Activated naive CD4-positive, alpha-beta T cell treated with anti-CD3 and anti-CD28 coated beads, Interleukin-2, amount 50 U/mL, for 72 hours (primary cell): ENCODE measurements at regions not wholly inside any gene's neighbourhood (a gene's known extent, or its start where the extent isn't known, plus 50 kb on each side); places are given as distances from the start of the nearest gene placed in this dataset.

Experiments used
- ATAC-seq, 2 donors: fragments of 150-1000 bp; cut with Tn5 transposase; 2 replicates each; pipeline ENCODE4 v1.10.0; 2021; ENCODE audit warnings: mild to moderate bottlenecking in 2 of 2, moderate library complexity in 2 of 2
- DNase-seq, 2 donors: peaks; one replicate each; pipeline ENCODE4 v3.0.0; 2021 to 2022; ENCODE audit warnings: low spot score in 2 of 2
- H3K27ac Mint-ChIP-seq, 2 donors: one replicate each; pipeline ENCODE4 v1.8.0; 2022; ENCODE audit warnings: mild to moderate bottlenecking in 2 of 2, mixed read lengths in 2 of 2
- H3K36me3 Mint-ChIP-seq, 2 donors: one replicate each; pipeline ENCODE4 v1.8.0; 2022; ENCODE audit warnings: mixed read lengths in 2 of 2
- H3K9me3 Mint-ChIP-seq, 2 donors: one replicate each; pipeline ENCODE4 v1.8.0; 2022; ENCODE audit warnings: mixed read lengths in 2 of 2

DNA sequence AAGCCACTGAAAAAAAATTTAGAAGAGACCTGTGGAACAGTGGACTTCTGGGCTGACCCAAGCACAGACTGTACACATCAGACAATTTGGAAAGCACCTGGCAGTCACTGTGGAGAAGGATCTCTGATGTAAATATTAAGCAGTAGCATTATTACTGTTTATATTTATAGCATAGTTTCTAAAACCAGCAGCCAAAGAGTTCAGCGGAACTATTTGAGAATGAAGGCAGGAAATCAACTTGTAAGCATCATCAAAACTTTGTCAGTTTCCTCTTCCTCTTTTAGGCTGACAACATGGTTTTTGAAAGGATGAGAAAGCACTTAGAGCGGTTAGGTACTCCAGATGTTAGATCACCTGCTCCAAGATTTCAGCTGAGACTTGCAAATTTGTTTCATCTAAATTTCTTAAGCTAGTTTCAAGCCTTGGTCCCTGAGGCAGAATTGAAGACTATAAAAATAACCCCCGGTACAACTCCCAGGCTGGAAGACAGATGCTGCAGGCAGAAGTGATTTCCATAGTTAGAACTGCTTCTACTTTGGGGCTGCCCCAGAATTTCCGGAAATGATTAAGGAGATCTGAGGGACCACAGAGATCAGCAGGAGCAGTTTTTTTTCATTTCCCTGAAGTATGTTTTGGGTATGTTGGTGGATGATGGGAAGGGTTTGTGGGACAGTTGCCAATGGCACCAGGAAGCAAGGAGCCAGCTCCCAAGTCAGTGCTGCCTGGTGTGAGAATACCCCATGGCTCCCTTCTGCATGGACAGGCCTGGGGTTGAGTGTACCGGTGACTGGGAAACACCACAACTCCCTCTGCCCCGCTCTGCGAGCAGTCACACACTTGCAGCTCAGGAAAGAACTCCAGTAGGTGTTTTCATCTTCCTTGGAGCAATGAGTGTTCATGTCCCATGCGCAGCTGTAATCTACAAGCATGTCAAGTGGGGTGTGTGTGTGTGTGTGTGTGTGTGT is 354.5 kb downstream of the NUAK1 start:
- DNase-seq, result no peak
- Mint-ChIP-seq H3K9me3 (peaks cover 6 to 10% of the 10 kb centered on the region in 2 donors), H3K36me3 (no peaks in the 10 kb centered on the region), H3K27ac (no peak overlapping the region)
- peak in 1 of 2 donors; percentile 38 for ATAC-seq

GRCh38 chr12:105793421-105793820 is 345.3 kb downstream of the NUAK1 start:
- DNase-seq, result no peak
- Mint-ChIP-seq H3K9me3 (peaks cover 15 to 17% of the 10 kb centered on the region in 2 donors), H3K27ac (no peak overlapping the region), H3K36me3 (peaks cover 4 to 5% of the 10 kb centered on the region in 2 donors)
- no peak for ATAC-seq

GRCh38 chr12:105798256-105798845 is 340.4 kb downstream of the NUAK1 start:
- ATAC-seq (no peak), DNase-seq (no peak)
- Mint-ChIP-seq H3K36me3 (no peaks in the 10 kb centered on the region), H3K9me3 (peaks cover 10 to 23% of the 10 kb centered on the region in 2 donors), H3K27ac (no peak overlapping the region)

GRCh38 chr12:105799103-105799502 is 339.7 kb downstream of the NUAK1 start:
- H3K9me3 Mint-ChIP-seq, result peaks cover 10 to 23% of the 10 kb centered on the region in 2 donors
- H3K36me3 Mint-ChIP-seq, result no peaks in the 10 kb centered on the region
- DNase-seq (no peak), ATAC-seq (no peak)
- H3K27ac Mint-ChIP-seq, result no peak overlapping the region

GRCh38 chr12:105801351-105801750 is 337.4 kb downstream of the NUAK1 start:
- DNase-seq, result no peak
- no peak for ATAC-seq
- no peak overlapping the region for H3K27ac Mint-ChIP-seq
- peaks cover 10 to 22% of the 10 kb centered on the region in 2 donors for H3K9me3 Mint-ChIP-seq
- H3K36me3 Mint-ChIP-seq, result no peaks in the 10 kb centered on the region

GRCh38 chr12:105803292-105803691 is 335.5 kb downstream of the NUAK1 start:
- DNase-seq (no peak), ATAC-seq (no peak)
- H3K27ac Mint-ChIP-seq, result no peak overlapping the region
- H3K36me3 Mint-ChIP-seq, result no peaks in the 10 kb centered on the region
- peaks cover 10 to 19% of the 10 kb centered on the region in 2 donors for H3K9me3 Mint-ChIP-seq

DNA sequence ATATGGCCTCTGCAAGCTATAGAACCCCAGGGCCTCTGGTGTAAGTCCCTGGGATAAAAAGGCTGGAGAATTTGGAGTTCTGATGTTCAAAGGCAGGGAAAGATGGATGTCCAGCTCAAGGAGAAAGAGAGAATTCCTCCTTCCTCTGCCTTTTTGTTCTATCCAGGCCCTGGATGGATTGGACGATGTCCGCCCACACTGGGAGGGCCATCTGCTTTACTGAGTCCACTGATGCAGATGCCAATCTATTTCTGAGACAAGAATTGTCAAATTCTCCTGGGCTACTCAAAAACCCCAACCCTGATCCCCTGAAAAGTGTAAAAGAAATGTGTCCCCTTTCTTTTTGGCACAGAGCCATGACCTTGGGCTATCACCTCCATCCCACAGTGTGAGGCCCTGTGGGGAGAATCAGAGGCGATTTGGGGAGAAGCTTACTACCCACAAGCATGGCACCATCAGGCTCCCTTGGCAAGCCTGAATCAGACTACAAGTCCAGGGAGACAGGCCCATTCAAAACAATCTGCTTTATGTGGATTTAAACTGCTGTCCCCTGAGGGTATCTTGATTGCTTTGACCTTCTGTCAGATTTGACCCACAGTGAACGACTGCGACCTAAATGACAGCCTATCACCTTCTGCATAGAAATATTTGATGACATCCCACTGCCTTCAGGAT is 334.0 kb downstream of the NUAK1 start:
- peaks cover 7 to 10% of the 10 kb centered on the region in 2 donors for H3K9me3 Mint-ChIP-seq
- DNase-seq (no peak), ATAC-seq (no peak)
- H3K27ac Mint-ChIP-seq, result no peak overlapping the region
- no peaks in the 10 kb centered on the region for H3K36me3 Mint-ChIP-seq

DNA sequence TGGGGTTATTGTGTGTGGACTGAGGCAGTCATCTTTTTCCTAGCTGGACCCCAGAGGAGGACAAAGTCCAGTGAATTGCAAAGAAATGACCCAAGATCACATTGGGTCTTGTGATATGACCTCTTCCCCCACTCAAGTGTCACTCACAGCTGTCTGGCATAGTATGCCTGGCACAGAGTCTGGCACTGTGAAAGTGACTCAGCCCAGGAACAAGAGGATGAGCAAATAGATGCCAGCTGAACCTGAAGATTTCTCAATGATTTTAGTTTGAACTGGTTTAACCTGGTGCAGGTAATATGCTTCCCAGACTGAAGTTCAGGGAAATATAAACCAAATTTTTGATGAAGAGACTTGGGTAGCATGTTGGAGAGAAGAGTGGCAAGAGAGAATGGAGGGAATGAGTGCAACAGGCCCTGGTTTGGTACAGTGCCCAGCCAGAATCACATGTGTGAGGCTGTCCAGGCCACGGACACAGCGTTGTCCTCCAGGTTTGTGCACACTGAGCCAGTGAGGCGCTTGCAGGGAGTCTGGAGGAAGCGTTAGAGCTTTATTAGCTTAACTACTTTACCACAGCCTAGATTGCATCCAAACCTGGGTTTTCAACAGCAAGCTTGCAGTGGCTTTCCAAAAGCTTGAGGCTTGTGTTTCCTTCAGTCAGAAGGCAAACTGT is 332.9 kb downstream of the NUAK1 start:
- no peak for ATAC-seq
- no peak for DNase-seq
- Mint-ChIP-seq H3K36me3 (no peaks in the 10 kb centered on the region), H3K27ac (no peak overlapping the region), H3K9me3 (peaks cover 0 to 3% of the 10 kb centered on the region in 2 donors)

- Mint-ChIP-seq H3K36me3 (no peaks in the 10 kb centered on the region), H3K9me3 (peaks cover 0 to 7% of the 10 kb centered on the region in 2 donors), H3K27ac (no peak overlapping the region)
- DNase-seq, result no peak
- no peak for ATAC-seq
These were observed 332.4 kb downstream of the NUAK1 start for GRCh38 chr12:105806400-105806770.

- ATAC-seq, result no peak
- peaks cover 0 to 4% of the 10 kb centered on the region in 2 donors for H3K9me3 Mint-ChIP-seq
- H3K36me3 Mint-ChIP-seq, result no peaks in the 10 kb centered on the region
- no peak overlapping the region for H3K27ac Mint-ChIP-seq
- no peak for DNase-seq
These were observed 326.4 kb downstream of the NUAK1 start for GRCh38 chr12:105812366-105812765.

DNA sequence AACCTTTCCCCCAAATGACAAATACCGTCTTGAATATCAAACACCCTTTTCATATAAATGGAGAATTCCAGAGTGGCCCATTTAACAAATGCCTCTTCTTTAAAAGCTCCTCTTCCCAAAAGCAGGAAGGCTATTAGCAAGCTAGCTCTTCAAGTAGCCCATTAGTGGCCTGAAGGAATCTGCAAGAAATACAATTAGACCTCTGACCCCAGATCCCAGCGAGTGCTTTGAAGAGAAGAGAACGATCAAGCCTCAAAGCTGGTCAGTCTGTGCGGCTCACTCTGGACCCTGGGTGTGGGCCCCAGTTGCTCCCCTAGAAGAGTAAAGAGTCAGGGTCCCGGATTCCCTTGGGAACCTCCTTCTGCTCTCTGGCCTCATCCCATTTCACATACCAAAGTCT is 325.6 kb downstream of the NUAK1 start:
- no peaks in the 10 kb centered on the region for H3K36me3 Mint-ChIP-seq
- DNase-seq (no peak), ATAC-seq (no peak)
- H3K9me3 Mint-ChIP-seq, result peaks cover 0 to 4% of the 10 kb centered on the region in 2 donors
- no peak overlapping the region for H3K27ac Mint-ChIP-seq

- no peak overlapping the region for H3K27ac Mint-ChIP-seq
- ATAC-seq (no peak), DNase-seq (no peak)
- H3K9me3 Mint-ChIP-seq, result peaks cover 0 to 4% of the 10 kb centered on the region in 2 donors
- H3K36me3 Mint-ChIP-seq, result no peaks in the 10 kb centered on the region
These were observed 324.5 kb downstream of the NUAK1 start for GRCh38 chr12:105814283-105814682.

- H3K27ac Mint-ChIP-seq, result no peak overlapping the region
- DNase-seq (no peak), ATAC-seq (no peak)
- H3K36me3 Mint-ChIP-seq, result no peaks in the 10 kb centered on the region
- H3K9me3 Mint-ChIP-seq, result peaks cover 6% of the 10 kb centered on the region in 2 donors
These were observed 319.2 kb downstream of the NUAK1 start for GRCh38 chr12:105819549-105819948.

DNA sequence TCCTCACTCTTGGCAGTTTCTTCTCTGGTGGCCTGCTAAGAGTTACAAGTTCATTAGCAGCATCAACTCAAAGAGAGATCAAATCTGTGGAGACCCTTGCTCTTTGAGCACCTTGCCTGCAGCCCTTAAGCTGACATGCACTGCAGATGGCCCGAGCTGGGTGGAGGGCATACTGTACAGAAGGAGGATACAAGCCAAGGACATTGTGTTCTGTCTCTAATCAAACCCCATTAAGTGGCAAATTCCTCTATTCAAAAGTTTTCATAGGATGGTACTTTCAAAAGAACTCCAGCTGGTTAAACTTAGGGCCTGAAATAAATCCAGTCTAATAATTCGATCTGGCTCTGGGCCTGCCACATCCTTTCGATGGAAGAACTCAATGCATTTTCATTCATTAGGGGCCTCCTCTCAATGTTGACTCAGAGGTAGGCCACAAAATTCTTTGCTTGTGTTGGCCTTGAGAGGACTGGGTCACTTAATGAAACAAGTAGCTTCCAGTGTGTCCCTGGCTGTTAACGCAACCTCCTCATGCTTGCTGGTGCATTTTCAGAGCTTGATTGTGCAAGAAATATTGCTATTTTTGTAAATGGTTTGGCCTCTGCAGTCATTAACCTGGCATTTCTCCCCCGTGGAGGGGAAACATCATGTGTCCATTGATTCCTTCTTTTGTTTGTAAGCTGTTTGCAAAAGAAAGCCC is 318.2 kb downstream of the NUAK1 start:
- no peaks in the 10 kb centered on the region for H3K36me3 Mint-ChIP-seq
- ATAC-seq, result no peak
- H3K9me3 Mint-ChIP-seq, result peaks cover 6% of the 10 kb centered on the region in 2 donors
- no peak overlapping the region for H3K27ac Mint-ChIP-seq
- DNase-seq, result no peak

DNA sequence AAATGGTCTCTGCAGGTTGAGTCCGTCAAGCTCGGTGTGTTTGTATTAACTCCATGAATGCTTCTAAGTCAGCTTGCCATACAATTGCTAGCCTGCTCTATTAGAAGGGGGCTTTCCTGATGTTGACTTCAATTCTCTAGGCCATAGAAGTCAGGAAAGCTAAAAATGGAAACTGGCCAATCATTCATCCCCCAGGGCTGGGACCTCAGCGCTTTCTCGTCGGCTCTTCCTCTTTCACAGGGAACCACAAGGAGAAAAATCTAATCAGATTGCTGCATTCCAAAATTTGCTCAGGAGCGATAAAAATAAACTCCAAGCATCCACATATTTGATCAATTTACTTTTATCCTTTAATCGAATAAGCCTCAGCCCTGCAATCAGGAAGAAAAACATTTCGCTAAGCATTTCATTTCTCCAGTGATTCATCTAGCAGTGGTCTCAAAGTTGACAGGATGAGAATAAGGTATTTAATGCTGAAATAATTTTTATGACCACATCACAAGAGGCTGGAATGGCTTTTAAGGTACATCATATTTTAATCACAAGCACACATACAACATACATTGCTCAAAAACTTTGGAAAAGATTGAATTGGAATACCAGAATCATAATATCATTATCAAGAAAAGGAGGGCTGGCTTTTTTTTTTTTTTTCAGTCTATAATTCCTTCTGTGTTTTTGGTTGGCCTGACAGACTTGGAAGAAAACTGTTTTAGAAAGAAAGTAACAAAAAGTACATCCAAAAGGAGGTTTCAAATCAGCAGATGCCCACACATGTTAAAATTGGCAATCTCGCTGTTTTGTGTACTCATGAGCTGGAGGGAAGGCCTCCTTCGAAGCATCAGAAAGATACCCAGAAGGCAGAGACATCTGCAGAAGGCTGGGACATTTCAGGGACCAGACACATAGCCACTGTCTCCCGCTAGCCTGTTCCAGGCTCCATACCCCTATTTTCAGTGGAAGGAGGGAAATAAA is 316.3 kb downstream of the NUAK1 start:
- peaks cover 6% of the 10 kb centered on the region in 2 donors for H3K9me3 Mint-ChIP-seq
- no peak overlapping the region for H3K27ac Mint-ChIP-seq
- no peaks in the 10 kb centered on the region for H3K36me3 Mint-ChIP-seq
- ATAC-seq, result no peak
- no peak for DNase-seq
